ENCODE measurements at regions not wholly inside any gene's neighbourhood (a gene's known extent, or its start where the extent isn't known, plus 50 kb on each side); places are given as distances from the start of the nearest gene placed in this dataset.

DNA sequence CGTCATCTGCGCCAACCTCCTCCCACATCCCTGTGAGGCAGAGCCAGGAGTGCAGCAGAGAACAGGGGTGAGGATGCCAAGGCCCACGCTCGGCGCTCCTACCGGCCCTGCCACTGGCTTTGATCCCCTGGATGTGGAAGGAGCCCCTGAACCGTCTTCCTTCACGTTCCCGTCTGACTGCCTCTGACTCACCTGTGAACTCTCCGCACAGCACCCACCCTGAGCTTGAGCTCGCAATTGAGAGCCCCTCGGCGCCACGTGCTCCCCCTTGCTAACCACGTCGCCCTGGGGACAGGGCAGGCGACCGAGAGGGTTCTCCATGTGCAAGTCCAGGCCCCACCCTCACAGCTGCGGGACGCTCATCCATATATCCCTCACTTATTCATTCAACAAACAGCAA lies 645.3 kb downstream of the BRD1 start:
- Histone ChIP-seq H4K91ac (ENCODE audit: insufficient read depth, low read depth, low read length) (no peak overlapping the region), H2BK15ac (ENCODE audit: low read depth, low read length) (no peak overlapping the region), H3K4me3 (ENCODE audit: insufficient read depth, low read depth, low read length) (no peak overlapping the region), H2BK5ac (ENCODE audit: low read depth, low read length, poor library complexity, severe bottlenecking) (no peak overlapping the region), H3K79me1 (ENCODE audit: low read depth in 1 of 2, low read length in 2 of 2) (no peaks in the 10 kb centered on the region), H3K4ac (ENCODE audit: low read depth, low read length) (no peak overlapping the region), H3K9me1 (ENCODE audit: insufficient read depth, low read length) (no peaks in the 10 kb centered on the region), H3K9ac (ENCODE audit: low read depth, low read length) (no peak overlapping the region), H3K36me3 (ENCODE audit: control insufficient read depth, insufficient read depth, low read length) (no peaks in the 10 kb centered on the region), H2AK5ac (ENCODE audit: low read depth, low read length) (no peak overlapping the region), H4K5ac (ENCODE audit: low read depth, low read length) (no peak overlapping the region), H3K9me3 (ENCODE audit: control insufficient read depth, insufficient read depth, low read length) (peaks cover 85% of the 10 kb centered on the region), H3K56ac (ENCODE audit: extremely low read depth, insufficient read depth, low read length) (no peak overlapping the region), H2AFZ (replicated peaks; ENCODE audit: low read length, poor library complexity) (no peak overlapping the region), H3K14ac (replicated peaks; ENCODE audit: low read depth, low read length) (no peak overlapping the region), H3K4me2 (ENCODE audit: low read depth, low read length) (no peak overlapping the region), H4K20me1 (ENCODE audit: insufficient read depth, low read length) (no peaks in the 10 kb centered on the region), H3K4me1 (ENCODE audit: control insufficient read depth, insufficient read depth, low read length) (no peaks in the 10 kb centered on the region), H3K27me3 (ENCODE audit: control insufficient read depth, insufficient read depth, low read length) (no peaks in the 10 kb centered on the region), H2AK9ac (replicated peaks; ENCODE audit: low read depth, low read length, poor library complexity) (no peak overlapping the region), H3K27ac (ENCODE audit: insufficient read depth, low read length) (no peak overlapping the region), H2BK20ac (ENCODE audit: low read depth, low read length) (no peak overlapping the region), H4K8ac (ENCODE audit: low read depth in 2 of 2, low read length in 2 of 2) (no peak overlapping the region), H3K18ac (ENCODE audit: low read depth, low read length) (no peak overlapping the region), H3K23ac (ENCODE audit: low read depth, low read length) (no peak overlapping the region), H2BK120ac (ENCODE audit: low read depth, low read length) (no peak overlapping the region)
- BruUV-seq (replicated peaks): no TSS peak
- in situ Hi-C loops (cut with MboI; ENCODE audit: low sequenced_read_pairs) (no loop called here), dilution Hi-C loops (cut with HindIII; ENCODE audit: low sequenced_read_pairs, unreplicated experiment) (no loop called here), intact Hi-C loops (cut with micrococcal nuclease) (no loop called here)
- TF ChIP-seq RCOR1 (IDR thresholded peaks at IDR 0.05; ENCODE audit: insufficient replicate concordance, low read length): no peak
- CTCF ChIA-PET: no interaction called here
- POLR2A ChIA-PET (ENCODE audit: unreplicated experiment): interaction anchor here (0.5 kb wide), 1 partner anchor 735 kb away, joined by 4 read pairs; no protein-coding TSS in a partner anchor
- WGBS, 2 experiments (ENCODE audit: extremely low coverage in 2 of 2, insufficient read length in 1 of 2): 73% methylated on average over 10 of the region's 20 CpGs; no CpG with 5 or more reads in 1 of the 2 experiments
- ATAC-seq (ENCODE audit: low read depth): no peak
- no peak for DNase-seq

Measured in IMR-90 (cell line).